ENCODE measurements at regions not wholly inside any gene's neighbourhood (a gene's known extent, or its start where the extent isn't known, plus 50 kb on each side); places are given as distances from the start of the nearest gene placed in this dataset.

DNA sequence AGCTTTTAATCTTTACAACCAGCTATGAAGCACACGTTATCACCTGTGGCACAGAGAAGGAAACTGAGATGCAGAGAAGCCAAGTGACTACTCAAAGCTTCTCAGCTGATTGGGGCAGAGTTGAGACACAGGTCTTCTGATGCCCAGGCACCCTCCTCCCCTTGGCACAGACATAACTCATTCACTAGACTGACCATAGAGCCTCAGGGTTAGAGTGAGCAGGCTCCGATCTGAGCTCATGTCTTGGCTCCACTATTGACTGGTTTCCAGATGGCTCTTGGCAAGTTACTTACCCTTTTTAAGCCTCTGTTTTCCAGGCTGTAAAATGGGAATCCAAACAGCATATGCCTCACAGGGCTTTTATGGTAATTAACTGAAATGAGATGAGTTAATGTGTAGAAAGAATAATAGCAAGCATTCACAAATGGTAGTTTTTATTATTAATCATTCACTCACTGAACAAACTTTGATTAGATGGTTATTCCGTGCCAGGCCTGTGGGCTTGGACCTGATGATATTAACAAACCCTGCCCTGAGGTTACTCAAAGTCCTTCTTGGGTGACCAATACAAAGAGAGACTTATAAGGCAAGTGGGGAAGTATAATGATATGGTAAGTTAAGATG lies 184.3 kb downstream of the ANXA2 start:
- TF ChIP-seq, protein P1, sequence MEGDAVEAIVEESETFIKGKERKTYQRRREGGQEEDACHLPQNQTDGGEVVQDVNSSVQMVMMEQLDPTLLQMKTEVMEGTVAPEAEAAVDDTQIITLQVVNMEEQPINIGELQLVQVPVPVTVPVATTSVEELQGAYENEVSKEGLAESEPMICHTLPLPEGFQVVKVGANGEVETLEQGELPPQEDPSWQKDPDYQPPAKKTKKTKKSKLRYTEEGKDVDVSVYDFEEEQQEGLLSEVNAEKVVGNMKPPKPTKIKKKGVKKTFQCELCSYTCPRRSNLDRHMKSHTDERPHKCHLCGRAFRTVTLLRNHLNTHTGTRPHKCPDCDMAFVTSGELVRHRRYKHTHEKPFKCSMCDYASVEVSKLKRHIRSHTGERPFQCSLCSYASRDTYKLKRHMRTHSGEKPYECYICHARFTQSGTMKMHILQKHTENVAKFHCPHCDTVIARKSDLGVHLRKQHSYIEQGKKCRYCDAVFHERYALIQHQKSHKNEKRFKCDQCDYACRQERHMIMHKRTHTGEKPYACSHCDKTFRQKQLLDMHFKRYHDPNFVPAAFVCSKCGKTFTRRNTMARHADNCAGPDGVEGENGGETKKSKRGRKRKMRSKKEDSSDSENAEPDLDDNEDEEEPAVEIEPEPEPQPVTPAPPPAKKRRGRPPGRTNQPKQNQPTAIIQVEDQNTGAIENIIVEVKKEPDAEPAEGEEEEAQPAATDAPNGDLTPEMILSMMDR (IDR thresholded peaks at IDR 0.05; ENCODE audit: low read depth, low read length, missing control alignments): no peak
- no peak overlapping the region for H3K4me3 ChIP-seq (replicated peaks; ENCODE audit: low read depth, low read length)
- DNase-seq (ENCODE audit: extremely low read depth, low read depth): no peak

- TF ChIP-seq, protein P1 (IDR thresholded peaks at IDR 0.05; ENCODE audit: low read depth, low read length, missing control alignments): no peak
- H3K4me3 ChIP-seq (replicated peaks; ENCODE audit: low read depth, low read length): no peak overlapping the region
- DNase-seq (ENCODE audit: extremely low read depth, low read depth): no peak
Observed at GRCh38 chr15:60214201-60214600, 183.6 kb downstream of the ANXA2 start.

GRCh38 chr15:60215225-60215963 lies 182.4 kb downstream of the ANXA2 start:
- H3K4me3 ChIP-seq (replicated peaks; ENCODE audit: low read depth, low read length): no peak overlapping the region
- DNase-seq (ENCODE audit: extremely low read depth, low read depth): no peak
- TF ChIP-seq, protein P1 (IDR thresholded peaks at IDR 0.05; ENCODE audit: low read depth, low read length, missing control alignments): no peak

- no peak for DNase-seq (ENCODE audit: extremely low read depth, low read depth)
- H3K4me3 ChIP-seq (replicated peaks; ENCODE audit: low read depth, low read length): no peak overlapping the region
- TF ChIP-seq, protein P1 (IDR thresholded peaks at IDR 0.05; ENCODE audit: low read depth, low read length, missing control alignments): no peak
Observed at GRCh38 chr15:60217161-60217560, 180.6 kb downstream of the ANXA2 start.

GRCh38 chr15:60218256-60218655 lies 179.5 kb downstream of the ANXA2 start:
- no peak for DNase-seq (ENCODE audit: extremely low read depth, low read depth)
- TF ChIP-seq, protein P1 (IDR thresholded peaks at IDR 0.05; ENCODE audit: low read depth, low read length, missing control alignments): no peak
- H3K4me3 ChIP-seq (replicated peaks; ENCODE audit: low read depth, low read length): no peak overlapping the region

- no peak for DNase-seq (ENCODE audit: extremely low read depth, low read depth)
- no peak overlapping the region for H3K4me3 ChIP-seq (replicated peaks; ENCODE audit: low read depth, low read length)
- TF ChIP-seq, protein P1 (IDR thresholded peaks at IDR 0.05; ENCODE audit: low read depth, low read length, missing control alignments): no peak
Observed at GRCh38 chr15:60219866-60220265, 177.9 kb downstream of the ANXA2 start.

Data from HFF-Myc (cell line).